Liver (tissue), 3 donors: ENCODE measurements at regions not wholly inside any gene's neighbourhood (a gene's known extent, or its start where the extent isn't known, plus 50 kb on each side); places are given as distances from the start of the nearest gene placed in this dataset.

ENCODE experiments used
- EGR1 ChIP-seq, 2 donors: IDR thresholded peaks; 2 replicates each; pipeline ENCODE4 v1.6.1; 2016 to 2018; ENCODE audit warnings: antibody characterized with exemption in 2 of 2, low read depth in 2 of 2
- FOXA1 ChIP-seq: IDR thresholded peaks from 2 replicates; pipeline ENCODE4 v1.6.1; 2016; ENCODE audit warnings: antibody characterized with exemption
- GABPA ChIP-seq, 2 donors: IDR thresholded peaks in 1 of 2; conservative IDR thresholded peaks in 1 of 2; 2 replicates each; pipeline ENCODE4 v1.6.1; 2016; ENCODE audit warnings: antibody characterized with exemption in 2 of 2, mild to moderate bottlenecking in 1 of 2, moderate library complexity in 1 of 2
- JUND ChIP-seq, 2 donors: IDR thresholded peaks; 2 replicates each; pipeline ENCODE4 v1.6.1; 2016; ENCODE audit warnings: antibody characterized with exemption in 2 of 2
- SP1 ChIP-seq: IDR thresholded peaks from 2 replicates; pipeline ENCODE4 v1.6.1; 2018; ENCODE audit warnings: antibody characterized with exemption, mild to moderate bottlenecking
- TAF1 ChIP-seq: conservative IDR thresholded peaks from 2 replicates; pipeline ENCODE4 v1.6.1; 2016; ENCODE audit warnings: antibody characterized with exemption, mild to moderate bottlenecking
- YY1 ChIP-seq: IDR thresholded peaks from 2 replicates; pipeline ENCODE4 v1.6.1; 2016; ENCODE audit warnings: antibody characterized with exemption, mild to moderate bottlenecking
- TF ChIP-seq, protein P1 (sequence below): fragments of 150-350 bp; IDR thresholded peaks from 2 replicates; pipeline ENCODE4 v1.5.1; 2017; ENCODE audit warnings: improper control_type of control experiment, low read depth, low read length; ENCODE audit not compliant: missing input control
- TF ChIP-seq, protein P2 (sequence below): IDR thresholded peaks from 2 replicates; pipeline ENCODE4 v1.6.1; 2016; ENCODE audit warnings: antibody characterized with exemption
- donor health status: healthy.
- donor health status: healthy.

DNA sequence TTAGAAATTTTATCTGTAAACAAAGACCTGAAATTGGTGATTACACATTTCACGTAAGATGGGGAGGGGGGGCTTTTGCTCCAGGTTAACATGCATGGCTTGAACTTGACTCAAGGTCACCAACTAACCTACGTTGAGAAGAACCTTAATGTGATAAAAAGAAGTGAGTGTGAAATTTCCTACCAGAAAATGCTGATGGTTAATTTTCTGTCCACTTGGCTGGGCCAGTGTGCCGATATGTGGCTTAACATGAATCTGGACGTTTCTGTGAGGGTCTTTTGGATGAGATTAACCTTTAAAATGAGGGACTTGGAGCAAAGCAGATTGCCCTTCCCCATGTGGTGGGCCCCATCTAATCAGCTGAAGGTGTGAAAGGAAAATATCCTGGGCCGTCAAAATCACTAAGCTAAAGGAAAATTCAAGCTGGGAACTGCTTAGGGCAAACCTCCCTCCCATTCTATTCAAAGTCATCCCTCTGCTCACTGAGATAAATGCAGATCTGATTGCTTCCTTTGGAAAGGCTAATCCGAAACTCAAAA, 107.3 kb upstream of the ENPP6 start:
- no peak for TF ChIP-seq SP1
- TF ChIP-seq, protein P1, sequence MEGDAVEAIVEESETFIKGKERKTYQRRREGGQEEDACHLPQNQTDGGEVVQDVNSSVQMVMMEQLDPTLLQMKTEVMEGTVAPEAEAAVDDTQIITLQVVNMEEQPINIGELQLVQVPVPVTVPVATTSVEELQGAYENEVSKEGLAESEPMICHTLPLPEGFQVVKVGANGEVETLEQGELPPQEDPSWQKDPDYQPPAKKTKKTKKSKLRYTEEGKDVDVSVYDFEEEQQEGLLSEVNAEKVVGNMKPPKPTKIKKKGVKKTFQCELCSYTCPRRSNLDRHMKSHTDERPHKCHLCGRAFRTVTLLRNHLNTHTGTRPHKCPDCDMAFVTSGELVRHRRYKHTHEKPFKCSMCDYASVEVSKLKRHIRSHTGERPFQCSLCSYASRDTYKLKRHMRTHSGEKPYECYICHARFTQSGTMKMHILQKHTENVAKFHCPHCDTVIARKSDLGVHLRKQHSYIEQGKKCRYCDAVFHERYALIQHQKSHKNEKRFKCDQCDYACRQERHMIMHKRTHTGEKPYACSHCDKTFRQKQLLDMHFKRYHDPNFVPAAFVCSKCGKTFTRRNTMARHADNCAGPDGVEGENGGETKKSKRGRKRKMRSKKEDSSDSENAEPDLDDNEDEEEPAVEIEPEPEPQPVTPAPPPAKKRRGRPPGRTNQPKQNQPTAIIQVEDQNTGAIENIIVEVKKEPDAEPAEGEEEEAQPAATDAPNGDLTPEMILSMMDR, result no peak
- TF ChIP-seq YY1, result no peak
- no peak for TF ChIP-seq FOXA1
- no peak for TF ChIP-seq TAF1
- no peak for TF ChIP-seq GABPA (IDR thresholded peaks at IDR 0.05 in 1 of 2, conservative IDR thresholded peaks at IDR 0.05 in 1 of 2)
- TF ChIP-seq, protein P2, sequence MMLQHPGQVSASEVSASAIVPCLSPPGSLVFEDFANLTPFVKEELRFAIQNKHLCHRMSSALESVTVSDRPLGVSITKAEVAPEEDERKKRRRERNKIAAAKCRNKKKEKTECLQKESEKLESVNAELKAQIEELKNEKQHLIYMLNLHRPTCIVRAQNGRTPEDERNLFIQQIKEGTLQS, result no peak
- no peak for TF ChIP-seq EGR1 (IDR thresholded peaks at IDR 0.05; ENCODE audit: low read depth in 2 of 2)
- no peak for TF ChIP-seq JUND (IDR thresholded peaks at IDR 0.05)
